HG03175 (cell line): ENCODE measurements at regions not wholly inside any gene's neighbourhood (a gene's known extent, or its start where the extent isn't known, plus 50 kb on each side); places are given as distances from the start of the nearest gene placed in this dataset.

Source experiments
- ATAC-seq: cut with Tn5 transposase; IDR thresholded peaks from one replicate; pipeline ENCODE4 v1.9.1; 2021; ENCODE audit warnings: mild to moderate bottlenecking, moderate library complexity; ENCODE audit not compliant: unreplicated experiment

DNA sequence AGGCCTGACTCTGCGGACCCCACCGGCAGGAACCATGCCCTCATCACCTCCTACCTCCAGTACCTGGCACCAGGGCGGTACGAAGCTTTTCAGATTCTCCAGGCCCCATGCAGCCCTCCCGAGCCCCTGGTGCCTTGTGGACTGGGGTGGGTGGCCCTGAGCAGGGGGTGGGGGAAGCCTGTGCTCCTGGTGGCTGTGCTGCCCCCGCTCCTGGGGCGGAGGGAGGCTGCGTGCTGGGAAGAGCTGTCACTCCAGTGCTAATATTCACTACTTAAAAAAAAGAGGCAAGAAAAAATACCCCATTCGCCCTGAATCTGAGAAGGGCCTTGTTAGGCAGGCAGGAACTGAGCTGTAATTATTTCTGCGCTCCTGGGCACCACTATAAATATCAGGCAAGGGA is 111.8 kb downstream of the ENGASE start:
- no peak for ATAC-seq

DNA sequence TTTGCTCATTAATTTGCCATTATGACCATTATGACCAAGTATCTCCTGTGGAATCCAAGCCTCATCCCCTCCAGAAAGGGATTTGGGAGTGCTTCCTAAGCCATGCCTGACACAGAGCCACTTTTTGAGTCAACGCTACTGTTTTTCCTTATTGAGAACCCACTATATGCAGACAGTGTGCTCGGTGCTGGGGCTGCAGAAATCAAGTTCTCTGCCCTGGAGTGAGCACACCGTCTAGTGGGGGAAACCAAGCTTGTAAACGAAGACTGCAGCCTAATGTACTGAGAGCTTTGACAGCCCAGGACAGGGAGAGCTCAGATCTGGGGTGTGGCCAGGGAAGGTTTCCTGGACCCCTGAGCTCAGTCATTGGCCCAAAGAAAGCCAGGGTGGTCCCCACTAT is 111.0 kb downstream of the ENGASE start:
- ATAC-seq = no peak

DNA sequence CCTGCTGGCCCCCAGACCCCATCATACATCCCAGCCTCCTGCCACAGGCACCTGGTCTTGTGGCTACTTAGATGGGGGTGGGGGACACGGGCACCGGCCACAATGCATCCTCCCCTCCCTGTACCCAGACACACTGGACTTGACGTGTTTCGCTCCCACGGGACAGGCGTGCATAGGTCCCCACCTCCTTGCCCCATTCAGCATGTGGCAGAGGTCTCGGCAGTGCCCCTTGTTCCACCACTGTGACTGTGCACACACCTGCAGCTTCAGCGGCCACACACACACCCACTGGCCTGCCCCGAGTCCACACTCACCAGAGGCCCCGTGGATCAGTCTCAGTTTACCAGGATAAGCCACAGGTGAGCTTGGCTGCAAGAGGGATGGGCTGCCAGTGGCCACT is 109.6 kb downstream of the ENGASE start:
- no peak for ATAC-seq

DNA sequence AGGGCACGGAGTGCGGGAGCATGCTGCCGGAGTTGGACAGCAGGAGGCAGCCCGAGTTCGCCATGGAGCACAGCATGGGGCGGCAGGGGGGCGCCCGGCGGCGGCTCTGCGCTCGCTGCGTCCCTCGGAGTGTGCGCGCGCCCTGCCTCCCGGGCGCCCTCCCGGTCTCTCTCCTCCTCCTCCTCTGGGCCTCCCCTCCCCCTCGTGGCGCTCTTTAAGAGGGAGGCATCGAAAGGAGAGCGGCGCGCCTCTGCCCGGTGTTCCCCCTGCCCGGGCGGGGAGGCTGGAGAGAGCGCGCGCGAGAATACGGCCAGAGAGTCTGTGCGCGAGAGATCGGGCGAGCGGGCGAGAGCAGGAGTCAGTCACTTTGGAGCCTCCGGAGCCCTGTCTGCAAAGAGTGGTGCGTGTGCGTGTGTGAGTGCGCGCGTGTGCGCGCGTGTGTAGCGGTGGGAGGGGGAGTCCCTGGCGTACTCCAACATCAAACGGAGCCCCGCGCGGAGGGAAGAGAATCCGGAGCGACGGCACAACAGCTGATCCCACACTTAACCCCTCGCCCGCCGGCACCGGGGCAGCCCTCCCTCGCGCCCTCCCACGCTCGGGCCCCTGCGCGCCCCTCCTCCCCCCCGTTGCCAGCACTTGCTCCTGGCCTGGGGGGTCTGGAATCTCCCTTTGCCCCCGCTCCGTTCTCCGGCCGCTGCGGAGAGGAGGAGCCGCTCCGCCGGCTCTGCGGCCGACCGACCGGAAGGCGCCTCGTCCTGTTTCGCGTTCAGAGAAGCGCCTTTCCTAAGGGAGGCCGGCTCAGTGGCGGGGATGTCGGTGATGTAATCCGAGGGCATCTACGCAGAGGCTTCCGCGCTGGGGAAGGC is 108.9 kb downstream of the ENGASE start:
- no peak for ATAC-seq

DNA sequence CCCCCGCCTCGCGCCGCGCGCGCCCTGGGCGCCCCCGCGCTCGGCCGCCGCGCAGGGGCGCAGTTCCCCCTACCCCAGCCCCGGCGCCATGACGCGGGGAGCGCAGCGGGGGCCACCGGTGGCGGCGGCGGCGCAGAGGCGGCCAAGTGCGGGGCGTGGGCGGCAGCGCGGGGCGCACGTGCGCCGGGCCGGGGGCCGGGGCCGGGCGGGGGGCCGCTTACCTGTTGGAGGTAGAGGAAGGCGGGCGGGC is 108.3 kb downstream of the ENGASE start:
- ATAC-seq = no peak

DNA sequence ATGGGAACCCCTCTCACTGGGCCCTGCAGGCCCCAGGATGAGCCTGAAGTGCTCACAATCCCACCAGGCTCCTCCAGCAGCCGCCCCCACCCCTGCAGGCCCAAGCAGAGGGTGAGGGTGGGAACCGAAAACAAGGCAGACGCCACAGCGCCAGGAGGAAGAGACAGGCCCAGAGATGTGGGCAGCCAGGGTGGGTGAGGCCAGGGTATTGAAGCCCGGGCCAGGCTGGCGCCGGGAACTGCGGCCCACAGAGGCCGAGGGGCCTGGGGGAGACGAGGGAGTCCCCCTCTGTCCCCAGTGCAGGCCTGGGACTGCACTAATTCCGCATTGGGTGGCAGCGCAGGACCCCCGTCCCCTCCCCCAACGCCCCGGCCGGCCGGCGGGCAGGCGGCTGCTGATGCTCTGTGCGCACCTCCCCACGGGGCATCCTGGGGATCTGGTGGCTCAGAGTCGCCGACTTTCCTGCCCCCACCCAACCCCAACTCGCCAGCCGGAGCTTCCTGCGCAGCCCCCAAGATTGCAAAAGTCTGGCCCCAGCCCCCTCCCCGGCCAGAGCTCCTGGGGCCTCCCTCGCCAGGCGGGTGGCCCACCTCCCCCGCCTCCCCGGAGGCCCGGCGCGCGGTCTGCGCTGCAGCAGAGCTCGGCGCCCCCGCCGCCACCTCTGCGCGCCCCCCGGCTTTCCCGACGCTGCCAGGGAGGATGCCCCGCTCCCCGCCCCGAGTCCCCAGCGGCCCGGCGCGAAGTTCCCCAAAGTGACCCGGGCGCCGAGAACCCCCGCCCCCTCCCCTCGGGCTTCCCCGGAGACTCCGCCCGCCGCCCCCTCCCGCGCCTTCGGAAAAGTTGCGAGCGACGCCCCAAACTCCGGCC is 107.8 kb downstream of the ENGASE start:
- ATAC-seq = no peak

DNA sequence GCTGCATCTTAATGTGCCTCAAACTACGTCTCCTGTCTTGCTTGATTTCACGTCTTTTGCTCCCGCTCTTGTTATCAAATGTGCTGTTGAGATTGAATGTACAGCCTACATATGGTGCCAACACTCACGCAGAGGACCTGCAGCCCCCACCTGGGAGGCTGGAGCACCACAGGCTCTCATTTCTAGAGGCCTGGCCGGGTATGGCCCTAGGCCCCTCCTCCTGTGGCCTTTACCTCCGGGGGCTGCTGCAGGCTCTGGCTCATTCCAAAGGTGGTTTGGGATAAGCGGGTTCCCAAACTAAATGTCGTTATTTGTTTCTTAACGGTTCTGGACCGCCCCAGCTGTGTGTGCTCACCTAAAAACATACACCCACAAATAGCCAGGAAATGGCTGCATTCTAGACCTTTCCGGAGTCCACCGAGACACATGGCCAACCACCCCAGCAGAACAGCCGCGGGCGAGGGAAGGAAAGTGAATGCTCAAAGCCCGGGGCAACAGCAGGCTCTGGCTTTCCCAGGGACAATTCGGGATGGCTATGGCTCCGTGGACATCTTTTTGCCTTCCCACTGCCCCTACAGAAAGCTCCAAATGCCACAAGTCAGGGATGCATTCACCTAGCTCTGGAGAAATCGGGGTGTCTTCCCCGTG is 105.9 kb downstream of the ENGASE start:
- no peak for ATAC-seq

DNA sequence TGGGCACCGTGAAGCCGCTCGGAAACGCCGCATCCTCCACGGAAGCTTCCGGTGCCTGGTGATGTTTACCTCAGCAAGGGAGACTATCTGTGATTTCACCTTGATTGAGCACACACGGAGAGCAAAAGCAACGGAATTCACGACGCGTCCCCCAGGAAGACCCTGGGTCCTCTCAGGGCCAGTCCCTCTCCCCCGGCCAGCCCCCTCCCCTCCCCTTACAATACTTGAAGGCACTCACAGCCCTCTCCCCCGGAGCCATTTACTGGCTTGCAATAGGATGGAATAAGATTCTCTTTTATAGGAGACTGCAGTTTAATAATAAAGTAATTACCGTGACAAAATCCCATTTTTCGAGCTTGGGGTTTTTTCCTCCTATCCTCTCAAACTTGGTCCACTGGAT is 104.7 kb downstream of the ENGASE start:
- no peak for ATAC-seq

DNA sequence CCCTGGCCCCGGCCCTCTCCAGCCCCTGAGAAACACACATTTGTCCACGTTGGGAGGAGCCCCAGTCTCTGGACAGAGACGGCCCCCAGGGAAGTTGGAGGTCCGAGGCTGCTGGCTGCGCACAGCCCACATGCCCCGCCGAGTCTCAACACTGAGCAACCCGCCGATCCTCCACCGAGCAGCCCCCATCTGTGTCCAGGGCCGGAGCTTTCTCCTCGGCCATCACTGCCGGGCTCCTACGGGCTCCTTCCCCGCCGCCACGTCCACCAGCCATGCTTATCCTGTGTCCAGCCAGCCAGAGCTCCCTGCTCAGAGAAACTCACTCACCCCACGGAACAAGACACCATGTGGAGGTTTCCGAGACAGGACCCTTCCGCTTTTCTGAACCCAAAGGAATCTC is 103.3 kb downstream of the ENGASE start:
- no peak for ATAC-seq

DNA sequence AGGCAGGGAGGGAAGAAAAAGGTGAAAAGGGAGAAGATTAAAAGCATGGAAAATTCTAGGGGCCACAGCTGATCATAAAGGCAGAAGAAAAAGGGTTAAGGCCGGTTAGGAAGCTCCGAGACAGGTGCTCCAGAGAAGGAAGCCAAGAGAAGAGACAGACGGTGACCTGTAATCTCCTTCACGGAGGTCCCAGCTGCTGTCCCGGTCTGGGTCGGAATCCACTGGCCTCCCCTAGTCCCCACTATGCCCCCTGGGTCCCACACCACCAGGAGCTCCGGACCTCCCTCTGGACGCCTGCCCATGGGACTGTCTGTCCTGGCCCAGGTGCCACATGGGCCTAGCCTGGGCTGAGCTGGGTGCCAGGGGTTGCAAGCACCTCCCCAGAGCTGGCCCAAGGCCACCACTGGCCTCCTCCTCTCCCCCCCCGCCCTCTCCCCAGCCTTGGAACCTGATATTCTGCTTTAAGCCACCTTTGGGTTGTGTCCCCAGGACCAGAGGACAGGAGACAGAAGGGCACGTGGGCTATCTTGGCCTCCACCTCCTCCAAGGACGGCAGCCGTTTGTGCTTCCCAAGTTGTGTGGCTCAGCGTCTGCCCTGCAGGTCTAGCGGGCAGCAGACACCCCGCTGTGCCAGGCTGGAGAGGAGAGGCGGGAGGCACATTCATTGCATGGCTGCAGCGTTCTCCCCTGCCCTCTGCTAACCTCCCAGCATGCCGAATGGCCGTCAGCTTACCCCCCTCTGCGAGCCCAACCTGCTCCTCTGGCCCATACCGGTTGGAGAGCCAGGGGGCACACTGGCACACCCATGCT is 102.4 kb downstream of the ENGASE start:
- ATAC-seq = no peak

DNA sequence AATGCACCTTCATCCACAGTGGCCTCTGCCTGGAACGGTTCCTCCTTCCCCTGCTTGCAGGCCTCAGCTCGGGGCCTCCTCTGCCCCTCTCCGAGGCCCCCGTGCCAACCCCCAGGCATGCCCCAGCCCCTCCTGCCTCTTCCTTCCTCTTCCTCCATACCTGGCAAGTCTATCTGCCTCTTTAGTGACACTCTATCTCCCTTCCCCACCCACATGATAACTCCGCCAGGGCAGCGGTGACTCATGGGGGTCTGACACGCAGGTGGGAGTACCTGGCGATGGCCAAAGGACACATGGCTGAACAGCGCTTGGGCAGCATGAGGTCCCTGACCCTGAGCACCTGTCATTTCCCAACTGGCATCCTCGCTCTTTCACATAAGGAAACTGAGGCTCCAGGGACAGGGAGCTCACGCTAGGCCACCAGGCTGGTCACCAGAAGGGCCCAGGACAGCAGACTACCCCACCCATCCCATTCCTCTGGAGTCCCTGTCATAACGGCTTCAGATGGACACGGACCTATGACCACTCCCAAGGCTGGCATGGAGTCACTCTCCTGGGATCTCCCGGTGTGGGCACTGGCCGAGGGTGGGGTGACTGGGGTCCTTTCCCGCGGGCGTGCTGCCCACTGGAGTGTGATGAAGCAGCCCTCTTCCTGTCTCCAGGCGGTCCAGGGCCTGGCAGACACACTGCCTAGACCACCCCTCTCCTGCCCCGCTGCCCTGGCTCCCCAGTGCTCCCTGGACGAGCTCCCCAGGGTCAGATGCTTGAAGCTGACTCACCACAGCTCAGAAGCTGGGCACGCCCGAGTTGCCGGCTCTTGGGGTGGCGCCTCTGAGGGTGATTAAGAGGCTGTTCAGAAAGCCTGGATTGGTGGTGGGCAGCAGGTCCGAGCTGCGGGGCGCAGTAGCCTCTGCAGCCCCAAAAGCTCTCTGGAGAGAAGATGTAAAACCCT is 100.6 kb downstream of the ENGASE start:
- no peak for ATAC-seq

DNA sequence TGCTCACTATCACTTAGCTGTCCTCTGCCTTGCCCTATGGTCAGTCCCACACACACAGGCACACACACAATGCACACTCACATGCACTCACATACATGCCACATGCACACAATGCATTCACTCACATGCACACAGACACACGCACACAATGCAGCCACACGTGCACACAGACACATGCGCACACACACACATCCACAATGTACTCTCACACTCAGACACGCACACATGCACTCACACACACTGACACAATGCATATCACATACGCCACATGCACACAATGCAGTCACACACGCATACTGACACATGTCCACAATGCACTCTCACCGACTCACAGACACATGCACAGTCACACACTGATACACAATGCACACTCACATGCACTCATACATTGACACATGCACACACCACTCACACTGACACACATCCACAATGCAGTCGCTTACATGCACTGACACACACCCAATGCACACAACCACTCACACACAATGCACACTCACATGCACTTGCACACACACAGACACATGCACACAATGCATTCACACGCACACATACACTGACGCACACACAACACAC is 99.7 kb downstream of the ENGASE start:
- ATAC-seq = no peak

DNA sequence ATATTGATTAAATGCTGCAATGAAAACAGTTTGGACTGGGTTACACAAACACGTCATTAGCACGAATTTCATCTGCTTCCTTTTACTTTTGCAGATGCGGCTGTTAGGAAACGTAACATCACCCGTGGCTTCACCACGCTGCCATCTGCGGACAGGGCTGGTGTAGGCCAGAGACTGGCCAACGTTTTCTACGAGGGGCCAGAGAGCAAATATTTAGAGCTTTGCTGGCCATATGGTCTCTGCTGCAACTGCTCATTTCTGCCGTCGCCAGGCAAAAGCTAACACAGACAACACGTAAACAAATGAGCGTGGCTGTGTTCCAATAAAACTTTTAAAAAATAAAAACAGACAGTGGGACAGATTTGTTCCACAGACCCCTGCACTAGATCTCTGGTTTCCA is 96.6 kb downstream of the ENGASE start:
- ATAC-seq = no peak

DNA sequence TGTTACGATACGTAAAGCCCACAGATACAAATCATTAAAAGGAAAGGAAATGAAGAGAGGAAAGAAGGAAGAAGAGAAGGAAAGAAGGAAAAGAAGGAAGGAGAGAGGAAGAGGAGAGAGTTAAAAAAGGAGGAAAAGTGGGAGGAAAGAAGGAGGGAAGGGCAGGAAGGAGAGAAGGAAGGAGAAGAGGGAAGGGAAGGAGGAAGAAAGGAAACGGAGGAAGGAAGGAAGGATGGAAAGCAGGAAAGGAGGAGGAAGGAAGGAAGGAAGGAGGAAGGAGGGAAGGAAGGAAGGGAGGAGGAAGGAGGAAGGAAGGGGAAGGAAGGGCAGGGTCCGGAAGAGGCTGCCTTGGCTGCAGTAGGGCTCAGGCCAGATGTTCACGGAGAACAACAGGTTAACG is 95.2 kb downstream of the ENGASE start:
- no peak for ATAC-seq

DNA sequence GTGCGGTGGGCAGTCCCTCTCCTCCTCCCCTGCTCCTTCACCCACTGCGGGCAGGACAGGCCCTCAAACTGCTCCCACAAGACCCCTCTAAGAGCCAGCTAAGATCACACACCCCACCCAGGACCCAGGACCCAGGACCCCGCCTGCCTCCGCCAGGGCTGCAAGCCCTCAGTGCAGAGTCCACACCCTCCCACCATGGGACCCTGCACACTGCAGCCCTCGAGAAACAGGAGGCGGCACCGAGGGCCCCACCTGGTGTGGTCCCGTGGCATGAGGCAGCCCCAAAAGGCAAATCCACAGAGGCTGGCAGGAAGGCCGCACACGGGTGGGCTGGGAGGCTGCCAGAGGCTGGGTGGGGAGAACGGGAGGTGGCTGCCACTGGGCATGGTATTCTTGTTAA is 94.7 kb downstream of the ENGASE start:
- ATAC-seq = no peak

DNA sequence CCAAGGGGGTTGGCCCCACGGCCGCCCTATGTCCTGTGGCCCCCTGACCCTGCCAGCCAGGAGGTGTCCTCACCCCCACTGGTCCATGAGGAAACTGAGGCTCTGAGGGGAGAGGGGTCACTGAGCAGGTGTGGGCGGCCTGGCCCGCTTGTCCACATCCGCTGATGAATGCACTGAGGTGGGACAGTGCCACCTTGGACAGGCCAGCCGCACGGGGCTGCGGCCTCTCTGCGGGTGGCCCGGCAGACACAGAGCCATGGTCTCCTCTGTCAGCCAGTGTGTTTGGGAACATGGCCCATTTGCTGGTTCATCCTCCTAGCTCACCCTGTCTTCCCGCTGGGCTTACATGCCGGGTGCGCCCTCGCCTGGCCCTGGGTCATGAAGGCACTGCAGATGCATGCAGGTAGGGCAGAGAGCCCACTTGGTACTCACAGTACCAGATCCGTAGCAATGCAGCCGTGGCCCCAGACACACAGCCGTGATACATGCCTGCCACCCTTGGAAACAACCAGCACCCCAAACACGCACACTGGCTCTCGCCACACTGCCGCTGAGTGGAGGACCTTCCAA is 93.9 kb downstream of the ENGASE start:
- no peak for ATAC-seq

DNA sequence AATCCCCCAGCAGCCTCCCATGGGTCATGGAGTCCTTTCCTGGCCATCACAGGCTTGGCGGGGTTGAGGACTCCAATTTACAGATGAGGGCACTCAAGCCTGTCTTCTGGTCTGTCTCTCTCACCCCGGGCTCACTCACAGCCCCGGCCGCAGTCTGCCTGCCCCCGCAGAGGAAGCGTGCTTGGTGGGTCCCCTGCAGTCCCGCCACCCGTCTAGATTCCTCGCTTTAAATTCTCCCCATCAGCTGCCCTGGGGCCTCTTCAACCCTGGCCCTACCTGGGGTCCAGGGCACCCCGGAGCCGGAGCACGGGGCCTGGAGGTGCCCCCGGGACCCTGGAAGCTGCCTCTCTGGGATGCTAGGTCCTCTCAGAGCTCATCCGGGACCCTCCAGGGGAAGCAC is 92.9 kb downstream of the ENGASE start:
- no peak for ATAC-seq

DNA sequence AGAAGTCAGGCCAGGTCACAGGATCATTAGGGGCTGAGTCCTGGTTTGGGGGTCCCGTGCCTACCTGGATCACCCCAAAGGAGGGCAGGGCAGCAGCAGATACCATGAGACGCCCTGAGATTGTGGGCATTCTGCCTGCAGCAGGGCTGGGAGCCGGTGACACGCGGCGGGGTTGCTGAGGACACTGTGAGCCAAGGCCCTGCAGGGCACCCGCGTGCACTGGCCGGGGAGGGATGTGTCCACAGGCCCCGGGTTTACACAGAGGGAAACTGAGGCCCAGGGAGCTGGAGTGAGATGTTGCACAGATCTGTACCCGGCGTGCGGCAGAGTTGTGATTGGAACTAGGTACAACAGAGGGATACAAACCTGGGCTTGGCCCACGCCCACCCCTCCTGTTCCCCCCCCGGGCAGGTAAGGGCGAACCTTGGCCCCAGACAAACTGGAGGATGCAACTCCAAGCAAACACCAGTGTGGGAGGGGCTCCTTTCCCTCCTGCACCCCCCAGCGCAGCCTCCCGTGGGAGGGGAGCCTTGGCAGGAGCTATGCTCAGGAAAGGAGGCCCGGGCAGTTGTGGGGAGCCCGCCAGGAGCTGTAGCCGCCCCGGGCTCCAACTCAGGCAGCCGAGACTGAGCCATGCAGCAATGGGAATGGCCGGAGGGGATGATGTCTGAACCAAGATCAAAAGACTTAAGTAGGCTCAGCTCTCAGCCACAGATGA is 91.3 kb downstream of the ENGASE start:
- ATAC-seq = no peak
